Erythroblast (primary cell): ENCODE measurements at regions not wholly inside any gene's neighbourhood (a gene's known extent, or its start where the extent isn't known, plus 50 kb on each side); places are given as distances from the start of the nearest gene placed in this dataset.

Source experiments
- DNase-seq, 2 experiments: peaks; one replicate each; lab custom pipeline; 2025; lab: John Stamatoyannopoulos, UW
- GATA1 ChIP-seq: IDR thresholded peaks from 2 replicates; pipeline ENCODE4 v1.6.1; 2011; ENCODE audit warnings: low read depth, mild to moderate bottlenecking, control low read depth, low read length, moderate library complexity
- POLR2A ChIP-seq: IDR thresholded peaks from 2 replicates; pipeline ENCODE4 v1.6.1; 2011; ENCODE audit warnings: mild to moderate bottlenecking, low read length

DNA sequence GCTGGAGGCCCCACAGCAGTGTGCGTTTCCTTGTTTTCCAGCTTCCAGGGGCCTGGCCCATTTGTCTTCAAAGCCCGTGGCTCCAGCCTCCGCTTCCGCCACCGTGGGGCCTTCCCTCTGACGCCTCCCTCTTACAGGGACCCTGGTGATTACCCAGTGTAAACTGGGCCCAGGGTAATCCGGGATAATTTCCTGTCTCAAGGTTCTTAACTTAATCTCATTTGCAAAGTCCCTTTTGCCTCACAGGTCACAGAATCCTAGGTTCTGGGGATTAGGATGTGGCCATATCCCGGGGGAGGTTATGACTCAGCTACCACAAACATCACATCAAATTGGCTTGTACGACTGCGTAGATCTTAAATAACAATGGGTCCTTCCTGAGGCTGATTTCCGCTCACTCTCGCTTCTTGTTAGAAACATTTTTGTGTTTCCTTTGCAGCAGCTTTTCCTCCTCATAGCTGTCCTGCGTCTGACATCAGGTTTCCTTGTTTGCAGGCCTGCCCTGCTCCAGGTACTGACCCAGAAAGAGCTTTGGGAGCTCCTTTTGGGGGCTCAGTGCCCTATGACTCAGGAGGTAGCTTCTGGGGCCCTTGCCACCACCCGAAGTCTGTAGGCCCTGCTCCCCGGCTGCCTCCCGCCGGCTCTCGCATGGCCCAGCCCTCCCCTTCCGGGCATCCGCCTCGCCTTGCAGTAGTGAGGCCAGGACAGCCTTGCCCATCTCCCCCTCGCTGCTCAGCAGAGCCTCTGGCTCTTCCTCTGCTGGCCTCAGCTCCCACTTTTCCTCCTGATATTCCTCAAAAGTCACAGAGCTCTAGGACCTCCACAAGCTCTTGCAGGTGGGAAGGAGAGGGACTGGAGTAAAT lies 100.5 kb downstream of the ERMARD start:
- no peak for DNase-seq

DNA sequence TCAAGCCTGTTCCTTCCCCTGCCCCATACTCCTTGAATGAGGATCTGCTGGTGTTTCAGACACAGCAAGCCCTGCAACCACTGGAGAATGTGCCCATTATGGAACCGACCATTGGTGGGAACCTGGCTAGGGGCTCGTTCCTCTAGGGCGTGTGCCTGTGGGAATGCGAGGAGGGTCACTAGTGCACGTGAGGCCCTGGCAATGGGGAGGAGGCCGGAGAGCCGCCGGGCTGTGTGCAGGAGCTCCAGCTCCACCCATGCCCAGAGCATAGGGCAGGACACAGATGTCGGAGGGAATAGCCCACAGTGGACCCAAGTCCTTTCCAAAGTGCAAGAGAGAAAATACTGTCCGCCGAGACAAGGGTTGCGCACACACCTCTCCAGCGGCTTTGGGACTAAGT lies 99.3 kb downstream of the ERMARD start:
- no peak for TF ChIP-seq POLR2A
- no peak for TF ChIP-seq GATA1
- DNase-seq = no peak

More for the DNA sequence above, 100.5 kb downstream of the ERMARD start:
- TF ChIP-seq GATA1 (no peak), POLR2A (no peak)

DNA sequence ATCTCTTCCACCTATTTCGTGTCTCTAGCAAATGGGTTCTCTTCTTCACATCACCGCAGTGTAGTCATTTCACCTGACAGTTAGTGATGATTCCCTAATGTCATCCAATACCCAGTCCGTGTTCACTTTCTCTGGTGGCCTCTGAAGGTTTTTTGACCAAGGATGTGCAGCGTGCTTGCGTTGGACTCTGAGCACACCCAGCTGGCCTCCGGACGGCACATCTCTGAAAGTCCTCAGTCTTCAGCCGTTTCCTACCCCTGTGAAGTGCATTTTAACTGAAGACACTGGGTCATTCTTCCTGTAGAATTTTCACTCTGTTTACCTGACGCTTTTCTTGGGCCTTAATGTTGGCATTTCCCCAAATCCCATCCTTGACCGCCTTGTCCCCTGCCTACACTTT lies 98.7 kb downstream of the ERMARD start:
- DNase-seq = no peak
- no peak for TF ChIP-seq GATA1
- no peak for TF ChIP-seq POLR2A

DNA sequence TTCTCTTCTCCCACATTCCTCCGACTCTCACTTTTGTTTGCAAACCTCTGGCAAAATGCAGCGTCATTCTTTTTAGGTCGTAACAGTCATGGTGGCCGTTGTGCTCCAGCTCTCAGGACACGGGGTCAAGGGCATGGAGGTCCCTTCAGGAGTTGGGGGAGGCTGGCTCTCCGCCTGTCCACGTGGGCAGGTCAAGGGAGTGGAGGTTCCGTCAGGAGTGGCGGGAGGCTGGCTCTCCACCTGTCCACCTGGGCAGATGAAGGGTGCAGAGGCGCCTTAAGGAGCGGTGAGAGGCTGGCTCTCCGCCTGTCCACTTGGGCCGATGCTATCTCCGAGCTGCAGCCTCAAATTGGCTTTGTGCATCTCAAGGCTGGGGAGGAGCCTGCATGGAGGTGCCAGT lies 98.0 kb downstream of the ERMARD start:
- TF ChIP-seq GATA1 (no peak), POLR2A (no peak)
- DNase-seq = no peak

DNA sequence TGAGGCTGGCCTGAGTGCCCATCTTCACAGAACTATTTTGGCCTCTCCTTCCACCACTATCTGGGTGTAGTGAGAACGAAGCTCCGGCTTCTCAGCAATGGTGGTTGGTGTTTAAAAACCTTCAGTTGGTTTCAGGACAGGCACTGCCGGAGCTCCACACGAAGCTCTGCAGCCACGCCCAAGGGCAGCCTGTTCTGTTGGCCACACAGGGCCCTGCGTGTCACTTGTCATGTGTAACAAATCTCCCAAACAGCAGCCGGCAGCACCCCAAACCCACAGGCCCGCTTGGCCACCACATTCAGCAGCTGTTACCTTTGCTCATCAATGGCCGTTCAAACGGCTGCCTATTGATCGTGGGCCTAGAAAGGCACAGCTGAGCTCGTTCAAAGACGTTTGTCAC lies 97.5 kb downstream of the ERMARD start:
- TF ChIP-seq GATA1 (no peak), POLR2A (no peak)
- no peak for DNase-seq

DNA sequence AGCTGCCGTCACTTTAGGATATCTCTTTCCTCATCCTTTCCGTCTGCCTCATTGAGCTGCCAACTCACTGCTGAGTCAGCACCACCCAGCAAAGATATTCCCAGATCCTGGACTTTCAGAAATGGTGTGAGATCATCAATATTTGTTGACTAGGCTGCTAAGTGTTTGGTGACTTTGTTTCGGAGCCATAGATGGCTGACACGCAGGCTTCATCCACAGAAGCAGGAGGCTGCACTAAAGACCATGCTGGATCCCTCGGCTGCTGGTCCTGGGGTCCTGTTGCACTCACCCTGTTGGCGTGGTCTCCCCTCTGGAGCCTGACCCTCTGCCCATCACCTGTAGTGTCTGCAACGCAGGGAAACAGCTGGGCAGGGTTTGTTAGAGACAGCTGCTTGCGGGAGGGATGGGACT lies 96.5 kb downstream of the ERMARD start:
- TF ChIP-seq GATA1 = no peak
- no peak for TF ChIP-seq POLR2A
- no peak for DNase-seq

DNA sequence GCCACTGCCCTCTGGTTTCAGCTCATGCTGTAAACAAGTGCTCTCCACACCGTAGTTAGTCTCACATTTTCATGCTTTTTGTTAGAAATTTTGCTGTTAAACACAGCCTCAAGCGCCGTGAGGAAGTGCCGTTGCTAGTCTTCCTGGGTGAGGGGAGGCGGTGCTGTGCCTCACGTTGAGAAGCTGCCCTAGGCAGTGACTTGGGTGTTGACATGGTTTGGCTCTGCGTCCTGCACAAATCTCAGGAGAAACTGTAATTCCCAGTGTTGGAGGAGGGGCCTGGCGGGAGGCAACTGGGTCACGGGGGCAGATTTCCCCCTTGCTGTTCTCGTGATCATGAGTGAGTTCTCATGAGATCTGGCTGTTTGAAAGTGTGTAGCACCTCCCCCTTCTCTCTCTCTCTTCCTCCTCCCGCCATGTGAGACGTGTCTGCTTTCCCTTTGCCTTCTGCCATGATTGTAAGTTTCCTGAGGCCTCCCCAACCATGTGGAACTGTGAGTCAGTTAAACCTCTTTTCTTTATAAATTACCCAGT lies 95.8 kb downstream of the ERMARD start:
- TF ChIP-seq GATA1 (no peak), POLR2A (no peak)
- DNase-seq = no peak

DNA sequence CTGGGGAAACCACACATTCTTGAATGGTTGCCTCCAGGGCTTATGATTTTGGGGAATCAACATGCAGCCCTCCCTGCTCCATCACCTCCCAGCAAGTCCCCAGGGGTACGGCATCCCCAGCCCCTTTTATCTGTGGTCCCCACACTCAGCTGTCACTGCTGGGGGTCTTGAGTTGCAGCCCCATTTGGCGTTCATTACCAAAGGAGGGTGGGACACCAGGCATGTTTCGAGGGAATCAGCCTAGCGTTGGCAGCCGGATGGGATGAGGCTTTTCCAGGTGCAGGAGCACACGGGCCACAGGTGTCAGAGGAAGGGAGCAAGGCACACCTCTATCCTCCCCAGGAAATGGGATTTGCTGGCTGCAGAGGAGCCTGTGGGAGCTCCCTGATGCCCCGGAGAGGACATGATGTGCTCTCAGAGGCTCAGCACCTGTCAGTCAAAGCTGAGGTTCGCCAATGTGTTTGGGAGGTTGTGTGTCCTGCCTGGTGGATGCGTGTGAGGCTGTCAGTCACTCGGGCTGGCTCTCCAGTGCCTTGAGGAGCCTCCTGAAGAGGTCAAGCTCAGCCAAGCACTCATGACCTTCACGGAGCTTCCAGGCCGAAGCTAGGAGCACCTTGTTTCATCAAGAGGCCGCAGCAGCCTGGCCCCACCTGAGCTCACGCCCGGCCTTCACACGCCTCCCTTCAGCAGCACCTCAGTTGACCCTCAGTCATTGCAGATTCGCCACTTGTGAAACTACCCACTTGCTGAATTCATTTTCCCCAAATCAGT lies 95.0 kb downstream of the ERMARD start:
- DNase-seq = no peak
- TF ChIP-seq GATA1 = no peak
- no peak for TF ChIP-seq POLR2A

DNA sequence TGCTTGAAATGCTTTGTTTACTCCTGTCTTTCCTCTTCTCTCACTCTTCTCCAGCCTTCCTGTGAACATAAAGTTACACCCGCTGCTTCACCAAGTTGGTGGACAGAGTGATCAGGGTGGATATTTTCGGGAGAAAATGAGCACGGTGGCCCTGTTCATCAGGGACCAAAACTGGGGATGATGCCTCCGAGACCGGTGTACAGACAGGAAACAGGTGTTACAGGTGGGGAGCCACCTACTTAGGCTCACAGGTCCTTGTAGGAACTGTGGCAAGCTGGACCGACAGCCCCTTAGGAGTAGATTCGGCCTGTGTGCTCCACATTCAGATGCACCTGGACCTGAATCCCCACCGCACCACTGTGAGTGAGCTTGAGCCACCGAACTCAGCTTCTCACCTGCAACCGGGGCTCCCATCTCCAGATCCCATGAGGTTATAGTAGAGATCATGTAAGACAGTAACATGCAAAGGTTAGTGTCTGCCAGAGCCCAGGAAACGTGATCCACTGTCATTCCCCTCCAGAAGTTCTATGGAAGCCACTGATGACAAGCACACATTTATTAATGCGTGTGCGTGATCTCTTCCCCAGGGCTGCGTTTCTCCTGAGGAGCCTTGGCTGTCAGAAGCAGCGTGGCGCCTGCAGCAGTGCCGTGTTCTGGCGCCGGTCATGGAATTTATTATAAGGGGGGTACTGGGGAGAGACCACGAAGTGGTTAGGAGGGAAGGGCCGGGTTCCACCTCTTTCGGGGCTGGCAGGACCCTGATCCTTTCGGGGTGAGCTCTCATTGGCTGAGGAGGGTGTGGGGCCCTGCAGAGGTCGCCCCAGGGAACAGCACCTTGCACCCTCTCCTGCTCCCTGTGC lies 94.2 kb downstream of the ERMARD start:
- TF ChIP-seq GATA1 (no peak), POLR2A (no peak)
- DNase-seq = no peak

DNA sequence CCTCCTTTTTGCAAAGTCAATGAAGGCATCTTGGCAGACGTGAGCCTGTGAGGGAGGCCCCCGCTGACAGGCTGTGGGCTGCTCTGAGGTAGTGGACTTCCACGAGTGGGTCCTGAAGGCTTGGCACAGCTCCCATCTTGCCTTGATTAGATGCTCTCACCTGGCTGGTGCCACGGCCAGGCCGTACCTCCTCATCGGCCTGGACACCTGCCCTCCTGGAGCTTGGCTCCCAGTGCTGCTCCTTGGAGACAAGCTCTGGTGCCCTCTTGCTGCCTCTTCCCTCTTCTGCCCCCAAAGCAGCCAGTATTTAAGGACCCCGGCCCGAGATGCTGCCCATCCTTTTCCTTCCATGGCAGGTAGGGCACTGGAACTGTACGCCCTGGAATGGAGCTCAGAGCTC lies 93.5 kb downstream of the ERMARD start:
- no peak for DNase-seq

DNA sequence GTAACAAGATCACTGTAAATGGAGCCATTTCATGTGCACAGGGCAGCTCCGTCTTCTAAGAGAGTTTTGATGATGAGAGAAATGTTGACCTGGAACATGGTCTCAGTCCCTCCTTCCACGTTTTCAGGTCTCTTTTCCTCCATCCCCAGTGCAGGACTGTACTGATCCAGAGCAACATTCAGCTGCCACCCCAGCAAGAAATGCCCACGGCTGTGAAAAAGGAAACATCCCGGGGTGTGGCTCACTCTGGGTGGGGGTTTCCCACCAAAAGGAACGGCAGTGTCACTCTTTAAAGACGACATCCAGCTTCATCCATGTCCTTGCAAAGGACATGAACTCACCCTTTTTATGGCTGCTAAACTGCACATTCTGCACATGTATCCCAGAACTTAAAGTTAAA lies 92.6 kb downstream of the ERMARD start:
- TF ChIP-seq POLR2A (no peak), GATA1 (no peak)
- DNase-seq = no peak

More for the DNA sequence above, 93.5 kb downstream of the ERMARD start:
- TF ChIP-seq POLR2A (no peak), GATA1 (no peak)

DNA sequence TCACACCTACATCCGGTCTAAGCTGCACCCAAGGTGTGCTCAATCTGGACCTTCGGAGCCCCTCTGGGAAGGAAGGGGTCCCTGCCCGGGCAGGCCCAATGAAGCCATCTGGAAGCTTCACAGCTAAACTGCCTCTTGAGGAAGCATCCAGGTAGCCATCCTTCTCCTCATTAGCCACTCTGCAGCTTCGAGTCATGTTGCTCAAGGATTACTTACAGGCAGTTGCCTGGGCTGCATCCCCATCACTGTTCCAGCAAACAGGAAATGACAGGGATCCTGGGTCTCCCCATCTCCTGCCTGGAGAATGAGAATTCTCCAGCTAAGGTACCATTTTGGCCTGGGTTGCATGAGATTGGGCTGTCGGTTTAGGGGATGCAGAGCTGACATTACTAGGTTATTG lies 91.7 kb downstream of the ERMARD start:
- TF ChIP-seq GATA1 (no peak), POLR2A (no peak)
- DNase-seq = no peak

DNA sequence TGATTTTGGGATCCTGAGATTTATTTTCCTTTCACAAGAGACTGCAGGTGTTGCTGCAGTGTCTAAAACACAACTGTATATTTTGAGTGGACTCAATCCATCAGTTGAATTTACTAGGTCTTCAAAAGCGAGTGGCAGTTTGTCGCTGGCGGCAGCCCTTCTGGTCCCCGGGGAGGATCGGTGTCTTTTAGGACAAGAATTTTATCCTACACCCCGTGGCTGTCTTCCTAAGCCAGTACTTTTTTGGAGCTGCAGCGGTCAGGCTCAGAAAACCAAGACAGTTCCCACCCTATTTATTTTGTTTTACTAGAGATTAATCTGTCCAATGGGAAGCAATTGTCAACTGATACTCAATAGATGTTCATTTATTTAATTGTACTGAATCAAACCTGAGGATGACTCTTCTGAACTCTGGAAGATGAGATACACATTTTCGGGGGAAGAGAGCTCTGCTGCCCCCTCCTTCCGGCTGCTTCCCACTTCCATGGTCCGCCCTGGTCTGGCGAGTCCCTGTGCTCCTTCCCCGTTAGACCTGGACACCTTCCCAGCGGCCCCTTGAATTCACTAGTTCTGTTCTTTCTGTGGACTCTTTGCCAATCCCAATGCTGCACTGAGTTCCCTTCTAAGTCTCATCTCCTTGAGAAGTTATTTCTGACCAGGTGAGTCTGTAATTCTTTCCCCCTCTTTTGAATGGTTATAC lies 90.6 kb downstream of the ERMARD start:
- DNase-seq = no peak
- TF ChIP-seq POLR2A (no peak), GATA1 (no peak)
